IMR-90 (cell line): ENCODE measurements at regions not wholly inside any gene's neighbourhood (a gene's known extent, or its start where the extent isn't known, plus 50 kb on each side); places are given as distances from the start of the nearest gene placed in this dataset.

Source experiments
- ATAC-seq: fragments of 200-7000 bp; cut with Tn5 transposase; 2 replicates; pipeline ENCODE4 v1.9.1; 2020; ENCODE audit warnings: low read depth, mild to moderate bottlenecking, moderate library complexity
- BruUV-seq: library from RNA; stranded (reverse); fragments of 400-500 nt; replicated peaks from 2 replicates; lab custom pipeline; 2021; lab: Mats Ljungman, UMichigan
- CTCF ChIA-PET: fragments of 300-600 bp; formaldehyde crosslinking; extraction: SDS; loops from one replicate; lab custom pipeline; 2021; ENCODE audit warnings: antibody characterized with exemption; lab: Yijun Ruan, JAX
- POLR2A ChIA-PET: fragments of 300-600 bp; sonication (Branson Sonifier 250); formaldehyde crosslinking; loops from one replicate; lab custom pipeline; 2022; ENCODE audit warnings: antibody characterized with exemption; ENCODE audit not compliant: unreplicated experiment; lab: Charles Lee
- DNase-seq: peaks from one replicate; pipeline ENCODE4 v3.0.0; 2013
- H2AFZ ChIP-seq: replicated peaks from 2 replicates; pipeline ENCODE3; 2013; ENCODE audit warnings: low read length, mild to moderate bottlenecking; ENCODE audit not compliant: poor library complexity
- H2AK5ac ChIP-seq: 2 replicates; pipeline ENCODE4 v1.6.1; 2013; ENCODE audit warnings: low read depth, low read length, inconsistent platforms
- H2AK9ac ChIP-seq: replicated peaks from 2 replicates; pipeline ENCODE3; 2013; ENCODE audit warnings: mild to moderate bottlenecking, low read depth, low read length, moderate library complexity; ENCODE audit not compliant: poor library complexity
- H2BK120ac ChIP-seq: 2 replicates; pipeline ENCODE4 v1.6.1; 2013; ENCODE audit warnings: low read depth, low read length, inconsistent platforms
- H2BK15ac ChIP-seq: 3 replicates; pipeline ENCODE4 v1.6.1; 2013; ENCODE audit warnings: low read depth, low read length, inconsistent platforms
- H2BK20ac ChIP-seq: 2 replicates; pipeline ENCODE4 v1.6.1; 2013; ENCODE audit warnings: low read depth, mild to moderate bottlenecking, inconsistent platforms, low read length, moderate library complexity
- H2BK5ac ChIP-seq: 2 replicates; pipeline ENCODE4 v1.6.1; 2013; ENCODE audit warnings: mild to moderate bottlenecking, low read depth, low read length, inconsistent platforms; ENCODE audit not compliant: poor library complexity, severe bottlenecking
- H3K14ac ChIP-seq: replicated peaks from 2 replicates; pipeline ENCODE4 v1.6.1; 2013; ENCODE audit warnings: low read depth, low read length, inconsistent platforms
- H3K18ac ChIP-seq: 2 replicates; pipeline ENCODE4 v1.6.1; 2013; ENCODE audit warnings: low read depth, low read length, control low read depth
- H3K23ac ChIP-seq: 2 replicates; pipeline ENCODE4 v1.6.1; 2013; ENCODE audit warnings: low read depth, low read length, inconsistent platforms
- H3K27ac ChIP-seq: 2 replicates; pipeline ENCODE4 v1.5.1; 2013; ENCODE audit warnings: mild to moderate bottlenecking, control low read depth, low read length; ENCODE audit not compliant: insufficient read depth
- H3K27me3 ChIP-seq: 2 replicates; pipeline ENCODE4 v1.6.1; 2013; ENCODE audit warnings: low read length; ENCODE audit not compliant: control insufficient read depth, insufficient read depth
- H3K36me3 ChIP-seq: 2 replicates; pipeline ENCODE4 v1.6.1; 2013; ENCODE audit warnings: low read length, mixed read lengths; ENCODE audit not compliant: control insufficient read depth, insufficient read depth
- H3K4ac ChIP-seq: 2 replicates; pipeline ENCODE4 v1.6.1; 2013; ENCODE audit warnings: low read depth, low read length, inconsistent platforms
- H3K4me1 ChIP-seq: 2 replicates; pipeline ENCODE4 v1.6.1; 2013; ENCODE audit warnings: low read length, mixed read lengths; ENCODE audit not compliant: control insufficient read depth, insufficient read depth
- H3K4me2 ChIP-seq: 2 replicates; pipeline ENCODE4 v1.6.1; 2013; ENCODE audit warnings: low read depth, mild to moderate bottlenecking, control low read depth, low read length, moderate library complexity
- H3K4me3 ChIP-seq: 2 replicates; pipeline ENCODE4 v1.5.1; 2013; ENCODE audit warnings: low read depth, mild to moderate bottlenecking, control low read depth, low read length, moderate library complexity; ENCODE audit not compliant: insufficient read depth
- H3K56ac ChIP-seq: 2 replicates; pipeline ENCODE4 v1.6.1; 2013; ENCODE audit warnings: low read length, inconsistent platforms; ENCODE audit not compliant: insufficient read depth; ENCODE audit errors: extremely low read depth
- H3K79me1 ChIP-seq, 2 experiments: 2 replicates each; pipeline ENCODE4 v1.6.1; 2013; ENCODE audit warnings: low read length in 2 of 2, inconsistent platforms in 1 of 2, low read depth in 1 of 2
- H3K9ac ChIP-seq: 2 replicates; pipeline ENCODE4 v1.6.1; 2013; ENCODE audit warnings: low read depth, low read length, control low read depth
- H3K9me1 ChIP-seq: 2 replicates; pipeline ENCODE4 v1.6.1; 2013; ENCODE audit warnings: low read length, inconsistent platforms; ENCODE audit not compliant: insufficient read depth
- H3K9me3 ChIP-seq: 2 replicates; pipeline ENCODE4 v1.6.1; 2013; ENCODE audit warnings: low read length; ENCODE audit not compliant: control insufficient read depth, insufficient read depth
- H4K20me1 ChIP-seq: 2 replicates; pipeline ENCODE4 v1.6.1; 2013; ENCODE audit warnings: low read length, inconsistent platforms; ENCODE audit not compliant: insufficient read depth
- H4K5ac ChIP-seq: 2 replicates; pipeline ENCODE4 v1.6.1; 2013; ENCODE audit warnings: mild to moderate bottlenecking, low read depth, low read length, control low read depth
- H4K8ac ChIP-seq, 2 experiments: 2 replicates each; pipeline ENCODE4 v1.6.1; 2013; ENCODE audit warnings: low read depth in 2 of 2, low read length in 2 of 2, control low read depth in 1 of 2, inconsistent platforms in 1 of 2
- H4K91ac ChIP-seq: 2 replicates; pipeline ENCODE4 v1.6.1; 2013; ENCODE audit warnings: low read depth, low read length, inconsistent platforms; ENCODE audit not compliant: insufficient read depth
- SMC3 ChIP-seq: fragments of 150-350 bp; IDR thresholded peaks from 2 replicates; pipeline ENCODE4 v1.6.1; 2016; ENCODE audit warnings: low read depth, mild to moderate bottlenecking, antibody characterized with exemption, low read length, moderate library complexity
- WGBS, 2 experiments: methylation state at CpG; one replicate each; pipeline versions ENCODE4 v1.1.5 to v1.1.7; 2013; ENCODE audit warnings: missing lambda C conversion rate in 2 of 2; ENCODE audit not compliant: insufficient read length in 1 of 2; ENCODE audit errors: extremely low coverage in 2 of 2; 5-methylcytosine and 5-hydroxymethylcytosine counted together
- dilution Hi-C: fragments of 300-500 bp; cut with HindIII; formaldehyde crosslinking; loops from one replicate; pipeline ENCODE4 v1.14.3; 2018; ENCODE audit warnings: low sequenced_read_pairs; ENCODE audit not compliant: unreplicated experiment
- in situ Hi-C: fragments of 300-500 bp; cut with MboI; formaldehyde crosslinking; loops from 3 replicates; pipeline ENCODE4 v1.14.3; 2019; ENCODE audit warnings: low sequenced_read_pairs, inconsistent platforms, mixed read lengths
- intact Hi-C: fragments of 100-400 bp; cut with micrococcal nuclease; formaldehyde crosslinking; loops from 2 replicates; pipeline ENCODE4 v1.10.0; 2022

DNA sequence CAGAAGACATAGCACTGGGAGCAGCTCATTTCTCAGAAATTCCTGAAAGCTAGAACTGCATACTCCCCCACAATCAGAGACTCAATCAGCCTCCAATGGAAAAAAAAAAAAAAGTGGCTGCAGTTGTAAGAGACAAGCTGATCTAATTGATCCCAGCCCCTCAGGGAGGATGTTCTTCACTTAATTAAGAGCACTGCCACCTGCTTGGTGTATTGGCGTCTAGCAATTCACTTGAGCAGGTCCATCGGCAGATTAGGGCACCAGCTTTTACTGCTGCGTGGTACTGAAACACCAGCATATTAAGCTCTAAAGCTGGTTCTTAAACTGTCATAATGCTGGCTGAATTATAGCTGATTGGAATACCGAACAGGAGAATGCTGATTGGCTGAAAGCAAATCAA lies 1890.1 kb upstream of the WWC1 start:
- Histone ChIP-seq H4K20me1 (no peaks in the 10 kb centered on the region), H2BK20ac (no peak overlapping the region), H2BK15ac (no peak overlapping the region), H4K5ac (no peak overlapping the region), H3K27me3 (no peaks in the 10 kb centered on the region), H3K18ac (no peak overlapping the region), H3K4ac (no peak overlapping the region), H3K79me1 (no peaks in the 10 kb centered on the region), H2AK5ac (no peak overlapping the region), H2AFZ (no peak overlapping the region), H3K14ac (no peak overlapping the region), H3K9me3 (peaks cover 4% of the 10 kb centered on the region), H3K4me1 (no peaks in the 10 kb centered on the region), H2BK120ac (no peak overlapping the region), H3K27ac (no peak overlapping the region), H3K56ac (no peak overlapping the region), H3K23ac (no peak overlapping the region), H3K9me1 (no peaks in the 10 kb centered on the region), H2BK5ac (no peak overlapping the region), H3K9ac (no peak overlapping the region), H3K36me3 (no peaks in the 10 kb centered on the region), H3K4me2 (no peak overlapping the region), H3K4me3 (no peak overlapping the region), H4K91ac (no peak overlapping the region), H2AK9ac (no peak overlapping the region), H4K8ac (no peak overlapping the region)
- TF ChIP-seq SMC3, result no peak
- in situ Hi-C loops, result no loop called here
- no peak for DNase-seq
- WGBS, 2 experiments, result 82% methylated on average over 2 of the region's 4 CpGs; no CpG with 5 or more reads in 1 of the 2 experiments
- ChIA-PET POLR2A (no interaction called here), CTCF (no interaction called here)
- dilution Hi-C loops, result no loop called here
- BruUV-seq, result no TSS peak
- no peak for ATAC-seq
- intact Hi-C loops, result no loop called here
